ENCODE measurements at regions not wholly inside any gene's neighbourhood (a gene's known extent, or its start where the extent isn't known, plus 50 kb on each side); places are given as distances from the start of the nearest gene placed in this dataset.
"Not testable (repeated sequence)": the region's sequence is repeated elsewhere in the genome, so short reads cannot be mapped to it uniquely, and the experiment has no call there.

DNA sequence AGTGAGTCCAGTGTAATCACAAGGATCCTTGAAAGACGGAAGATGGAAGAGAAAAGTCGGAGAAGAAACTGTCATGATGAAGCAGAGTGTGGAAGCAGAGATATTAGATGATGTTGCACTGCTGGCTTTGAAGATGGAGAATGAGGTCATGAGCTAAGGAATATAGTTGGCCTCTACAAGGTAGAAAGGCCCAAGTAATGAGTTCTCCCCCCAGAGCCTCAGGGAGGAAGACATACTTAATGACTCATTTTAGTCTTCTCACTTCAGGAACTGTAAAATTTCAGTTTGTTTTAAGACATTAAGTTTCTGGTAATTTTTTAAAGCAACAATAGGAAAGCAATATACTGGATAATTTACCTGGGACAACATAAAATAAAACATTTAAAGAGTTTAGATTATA is 1331.5 kb upstream of the PCDH20 start:
- TF ChIP-seq ZNF274 (IDR thresholded peaks at IDR 0.05; ENCODE audit: low read depth, low read length) (no peak), SUZ12 (IDR thresholded peaks at IDR 0.05; ENCODE audit: extremely low read depth, insufficient read depth, insufficient read length) (no peak), YY1 (IDR thresholded peaks at IDR 0.05; ENCODE audit: insufficient read depth, insufficient read length) (no peak)
- no peak overlapping the region for H3K9ac ChIP-seq (ENCODE audit: insufficient read length, low read depth)
- no peaks in the 10 kb centered on the region for H3K27me3 ChIP-seq (ENCODE audit: insufficient read depth, insufficient read length)
- H3K9me3 ChIP-seq (ENCODE audit: insufficient read depth, low read length) = no peaks in the 10 kb centered on the region
- H3K4me1 ChIP-seq (ENCODE audit: insufficient read depth, insufficient read length) = no peaks in the 10 kb centered on the region
- H3K4me3 ChIP-seq (ENCODE audit: insufficient read length, low read depth) = no peak overlapping the region
- H3K36me3 ChIP-seq (ENCODE audit: insufficient read depth, insufficient read length, low read length) = no peaks in the 10 kb centered on the region
- no peak for DNase-seq (ENCODE audit: low read depth, low spot score)

DNA sequence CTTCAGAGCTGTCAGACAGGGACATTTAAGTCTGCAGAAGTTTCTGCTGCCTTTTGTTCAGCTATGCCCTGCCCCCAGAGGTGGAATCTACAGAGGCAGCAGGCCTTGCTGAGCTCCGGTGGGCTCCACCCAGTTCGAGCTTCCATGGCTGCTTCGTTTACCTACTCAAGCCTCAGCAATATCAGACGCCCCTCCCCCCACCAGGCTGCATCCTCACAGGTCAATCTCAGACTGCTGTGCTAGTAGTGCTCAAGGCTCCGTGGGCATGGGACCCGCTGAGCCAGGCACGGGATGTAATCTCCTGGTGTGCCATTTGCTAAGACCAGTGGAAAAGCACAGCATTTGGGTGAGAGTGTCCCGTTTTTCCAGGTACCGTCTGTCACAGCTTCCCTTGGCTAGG is 1314.1 kb upstream of the PCDH20 start:
- H3K9ac ChIP-seq (ENCODE audit: insufficient read length, low read depth); H3K9me3 ChIP-seq (ENCODE audit: insufficient read depth, low read length); H3K27me3 ChIP-seq (ENCODE audit: insufficient read depth, insufficient read length); H3K36me3 ChIP-seq (ENCODE audit: insufficient read depth, insufficient read length, low read length); H3K4me3 ChIP-seq (ENCODE audit: insufficient read length, low read depth); H3K4me1 ChIP-seq (ENCODE audit: insufficient read depth, insufficient read length): not testable (repeated sequence)
- DNase-seq (ENCODE audit: low read depth, low spot score) = peak; percentile 1

DNA sequence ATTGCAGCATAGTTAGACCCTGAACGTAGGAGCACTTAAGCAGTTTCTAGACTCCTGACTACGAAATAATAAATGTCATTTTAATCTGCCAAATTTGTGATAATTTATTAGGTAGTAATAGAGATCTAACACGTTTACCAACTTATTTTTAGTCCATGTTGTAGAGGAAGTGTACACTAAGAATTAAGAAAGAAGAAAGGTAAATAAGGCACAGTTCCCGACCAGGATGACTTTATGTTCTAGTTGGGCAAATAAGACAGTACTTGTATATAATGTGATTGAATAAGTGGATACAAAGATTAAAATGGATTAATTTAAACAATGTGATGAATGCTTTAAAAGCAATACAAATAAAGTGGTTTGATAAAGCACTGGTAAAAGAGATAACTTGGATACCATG is 1306.2 kb upstream of the PCDH20 start:
- Histone ChIP-seq H3K4me3 (ENCODE audit: insufficient read length, low read depth) (no peak overlapping the region), H3K27me3 (ENCODE audit: insufficient read depth, insufficient read length) (no peaks in the 10 kb centered on the region), H3K4me1 (ENCODE audit: insufficient read depth, insufficient read length) (no peaks in the 10 kb centered on the region), H3K36me3 (ENCODE audit: insufficient read depth, insufficient read length, low read length) (no peaks in the 10 kb centered on the region), H3K9me3 (ENCODE audit: insufficient read depth, low read length) (no peaks in the 10 kb centered on the region), H3K9ac (ENCODE audit: insufficient read length, low read depth) (no peak overlapping the region)
- TF ChIP-seq ZNF274 (IDR thresholded peaks at IDR 0.05; ENCODE audit: low read depth, low read length) = no peak
- TF ChIP-seq YY1 (IDR thresholded peaks at IDR 0.05; ENCODE audit: insufficient read depth, insufficient read length) = no peak
- no peak for TF ChIP-seq SUZ12 (IDR thresholded peaks at IDR 0.05; ENCODE audit: extremely low read depth, insufficient read depth, insufficient read length)
- DNase-seq (ENCODE audit: low read depth, low spot score) = no peak

DNA sequence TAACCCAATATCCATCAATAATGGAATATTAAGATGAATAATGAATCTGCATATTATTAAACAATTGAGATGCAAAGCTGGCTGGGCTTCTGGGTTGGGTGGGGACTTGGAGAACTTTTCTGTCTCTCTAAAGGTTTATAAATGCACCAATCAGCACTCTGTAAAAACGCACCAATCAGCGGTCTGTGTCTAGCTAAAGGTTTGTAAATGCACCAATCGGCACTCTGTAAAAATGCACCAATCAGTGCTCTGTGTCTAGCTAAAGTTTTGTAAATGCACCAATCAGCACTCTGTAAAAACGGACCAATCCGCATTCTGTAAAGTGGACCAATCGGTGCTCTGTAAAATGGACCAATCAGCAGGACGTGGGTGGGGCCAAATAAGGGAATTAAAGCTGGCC is 1296.3 kb upstream of the PCDH20 start:
- not testable (repeated sequence) for H3K4me1 ChIP-seq (ENCODE audit: insufficient read depth, insufficient read length); H3K4me3 ChIP-seq (ENCODE audit: insufficient read length, low read depth); H3K9me3 ChIP-seq (ENCODE audit: insufficient read depth, low read length); DNase-seq (ENCODE audit: low read depth, low spot score); H3K36me3 ChIP-seq (ENCODE audit: insufficient read depth, insufficient read length, low read length); H3K27me3 ChIP-seq (ENCODE audit: insufficient read depth, insufficient read length); H3K9ac ChIP-seq (ENCODE audit: insufficient read length, low read depth)

DNA sequence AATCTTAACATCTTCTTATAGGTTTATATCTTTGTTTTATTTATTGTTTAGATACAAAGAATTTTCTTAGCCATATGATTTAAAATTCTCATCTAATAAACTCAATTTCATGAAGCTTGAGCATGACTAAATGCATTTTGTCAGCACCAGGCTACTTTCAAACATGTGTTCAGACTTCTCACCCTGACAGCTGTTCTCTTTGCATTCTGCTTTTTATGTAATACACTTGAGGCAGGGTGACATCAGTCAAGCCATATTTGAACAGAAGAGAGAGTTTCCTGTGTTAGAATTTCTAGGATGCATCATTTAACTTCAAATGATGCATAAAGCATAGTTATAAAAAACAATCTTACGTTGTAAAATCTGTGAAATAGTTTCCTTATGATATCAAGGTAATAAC is 1295.1 kb upstream of the PCDH20 start:
- Histone ChIP-seq H3K4me3 (ENCODE audit: insufficient read length, low read depth) (no peak overlapping the region), H3K36me3 (ENCODE audit: insufficient read depth, insufficient read length, low read length) (no peaks in the 10 kb centered on the region), H3K9me3 (ENCODE audit: insufficient read depth, low read length) (no peaks in the 10 kb centered on the region), H3K27me3 (ENCODE audit: insufficient read depth, insufficient read length) (no peaks in the 10 kb centered on the region), H3K4me1 (ENCODE audit: insufficient read depth, insufficient read length) (no peaks in the 10 kb centered on the region), H3K9ac (ENCODE audit: insufficient read length, low read depth) (no peak overlapping the region)
- DNase-seq (ENCODE audit: low read depth, low spot score) = no peak
- TF ChIP-seq ZNF274 (IDR thresholded peaks at IDR 0.05; ENCODE audit: low read depth, low read length) = no peak
- TF ChIP-seq SUZ12 (IDR thresholded peaks at IDR 0.05; ENCODE audit: extremely low read depth, insufficient read depth, insufficient read length) = no peak
- no peak for TF ChIP-seq YY1 (IDR thresholded peaks at IDR 0.05; ENCODE audit: insufficient read depth, insufficient read length)

DNA sequence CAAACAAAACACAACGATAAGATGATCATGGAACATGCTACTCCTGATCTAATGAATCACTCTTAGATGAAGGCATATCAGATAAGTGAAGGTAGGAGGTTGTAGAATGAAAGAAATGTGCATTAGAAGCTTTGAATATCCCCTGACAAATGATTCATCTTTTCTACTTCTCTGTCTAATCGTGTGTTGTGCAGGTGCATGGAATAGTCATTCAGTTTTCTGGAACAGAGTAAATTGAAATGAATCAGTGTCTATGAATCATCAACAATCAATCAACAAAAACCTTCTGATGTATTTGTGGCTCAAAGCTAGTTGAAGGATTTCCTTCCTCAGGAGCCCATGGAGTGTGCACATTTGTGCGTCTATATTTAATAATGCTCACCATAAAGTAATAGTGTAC is 1290.4 kb upstream of the PCDH20 start:
- TF ChIP-seq SUZ12 (IDR thresholded peaks at IDR 0.05; ENCODE audit: extremely low read depth, insufficient read depth, insufficient read length) (no peak), YY1 (IDR thresholded peaks at IDR 0.05; ENCODE audit: insufficient read depth, insufficient read length) (no peak), ZNF274 (IDR thresholded peaks at IDR 0.05; ENCODE audit: low read depth, low read length) (no peak)
- no peaks in the 10 kb centered on the region for H3K4me1 ChIP-seq (ENCODE audit: insufficient read depth, insufficient read length)
- DNase-seq (ENCODE audit: low read depth, low spot score) = no peak
- no peaks in the 10 kb centered on the region for H3K36me3 ChIP-seq (ENCODE audit: insufficient read depth, insufficient read length, low read length)
- H3K4me3 ChIP-seq (ENCODE audit: insufficient read length, low read depth) = no peak overlapping the region
- H3K27me3 ChIP-seq (ENCODE audit: insufficient read depth, insufficient read length) = no peaks in the 10 kb centered on the region
- H3K9ac ChIP-seq (ENCODE audit: insufficient read length, low read depth) = no peak overlapping the region
- H3K9me3 ChIP-seq (ENCODE audit: insufficient read depth, low read length) = no peaks in the 10 kb centered on the region

DNA sequence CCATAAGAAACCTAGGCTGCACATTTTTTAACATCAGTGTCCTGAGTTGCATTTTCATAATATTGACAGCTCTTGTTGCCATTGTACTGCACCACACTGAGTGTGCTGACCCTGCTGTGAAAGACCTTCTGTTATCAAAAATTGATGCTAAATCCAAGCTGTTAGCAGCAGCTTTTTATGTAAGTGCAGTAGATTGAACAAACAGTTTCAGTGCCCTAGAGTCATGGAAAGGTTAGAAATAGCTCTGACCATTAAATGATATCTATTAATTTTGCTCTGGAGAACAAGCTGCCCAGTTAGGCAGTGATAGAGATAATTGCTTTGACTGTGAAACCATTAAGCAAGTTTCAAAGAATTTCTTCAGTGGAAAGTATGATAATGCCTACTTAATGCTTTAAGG is 1289.2 kb upstream of the PCDH20 start:
- no peaks in the 10 kb centered on the region for H3K9me3 ChIP-seq (ENCODE audit: insufficient read depth, low read length)
- no peaks in the 10 kb centered on the region for H3K36me3 ChIP-seq (ENCODE audit: insufficient read depth, insufficient read length, low read length)
- no peaks in the 10 kb centered on the region for H3K4me1 ChIP-seq (ENCODE audit: insufficient read depth, insufficient read length)
- no peak overlapping the region for H3K4me3 ChIP-seq (ENCODE audit: insufficient read length, low read depth)
- TF ChIP-seq YY1 (IDR thresholded peaks at IDR 0.05; ENCODE audit: insufficient read depth, insufficient read length) = no peak
- TF ChIP-seq SUZ12 (IDR thresholded peaks at IDR 0.05; ENCODE audit: extremely low read depth, insufficient read depth, insufficient read length) = no peak
- TF ChIP-seq ZNF274 (IDR thresholded peaks at IDR 0.05; ENCODE audit: low read depth, low read length) = no peak
- H3K9ac ChIP-seq (ENCODE audit: insufficient read length, low read depth) = no peak overlapping the region
- no peak for DNase-seq (ENCODE audit: low read depth, low spot score)
- H3K27me3 ChIP-seq (ENCODE audit: insufficient read depth, insufficient read length) = no peaks in the 10 kb centered on the region

DNA sequence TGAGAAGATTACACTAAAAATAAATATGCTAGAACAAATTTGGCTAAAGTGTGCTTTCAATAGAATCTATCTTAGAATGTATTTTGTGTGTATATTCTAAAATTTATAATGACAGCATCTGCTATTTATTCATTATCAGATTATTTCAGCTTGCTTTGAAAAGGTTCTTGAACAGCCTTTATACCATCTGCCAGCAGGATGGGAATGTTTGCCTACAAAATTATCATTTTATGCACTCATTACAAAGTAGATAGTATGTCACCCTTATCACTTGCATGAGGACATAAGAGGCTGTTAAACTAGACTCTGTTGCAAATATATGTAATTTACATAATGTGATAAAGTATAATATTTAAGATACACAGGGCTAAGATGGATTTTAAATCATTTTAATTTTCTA is 1286.9 kb upstream of the PCDH20 start:
- no peak for DNase-seq (ENCODE audit: low read depth, low spot score)
- H3K9me3 ChIP-seq (ENCODE audit: insufficient read depth, low read length) = no peaks in the 10 kb centered on the region
- TF ChIP-seq YY1 (IDR thresholded peaks at IDR 0.05; ENCODE audit: insufficient read depth, insufficient read length) = no peak
- no peak for TF ChIP-seq SUZ12 (IDR thresholded peaks at IDR 0.05; ENCODE audit: extremely low read depth, insufficient read depth, insufficient read length)
- TF ChIP-seq ZNF274 (IDR thresholded peaks at IDR 0.05; ENCODE audit: low read depth, low read length) = no peak
- no peak overlapping the region for H3K4me3 ChIP-seq (ENCODE audit: insufficient read length, low read depth)
- H3K36me3 ChIP-seq (ENCODE audit: insufficient read depth, insufficient read length, low read length) = no peaks in the 10 kb centered on the region
- no peaks in the 10 kb centered on the region for H3K27me3 ChIP-seq (ENCODE audit: insufficient read depth, insufficient read length)
- H3K4me1 ChIP-seq (ENCODE audit: insufficient read depth, insufficient read length) = no peaks in the 10 kb centered on the region
- H3K9ac ChIP-seq (ENCODE audit: insufficient read length, low read depth) = no peak overlapping the region
